ENCODE measurements at regions not wholly inside any gene's neighbourhood (a gene's known extent, or its start where the extent isn't known, plus 50 kb on each side); places are given as distances from the start of the nearest gene placed in this dataset.

DNA sequence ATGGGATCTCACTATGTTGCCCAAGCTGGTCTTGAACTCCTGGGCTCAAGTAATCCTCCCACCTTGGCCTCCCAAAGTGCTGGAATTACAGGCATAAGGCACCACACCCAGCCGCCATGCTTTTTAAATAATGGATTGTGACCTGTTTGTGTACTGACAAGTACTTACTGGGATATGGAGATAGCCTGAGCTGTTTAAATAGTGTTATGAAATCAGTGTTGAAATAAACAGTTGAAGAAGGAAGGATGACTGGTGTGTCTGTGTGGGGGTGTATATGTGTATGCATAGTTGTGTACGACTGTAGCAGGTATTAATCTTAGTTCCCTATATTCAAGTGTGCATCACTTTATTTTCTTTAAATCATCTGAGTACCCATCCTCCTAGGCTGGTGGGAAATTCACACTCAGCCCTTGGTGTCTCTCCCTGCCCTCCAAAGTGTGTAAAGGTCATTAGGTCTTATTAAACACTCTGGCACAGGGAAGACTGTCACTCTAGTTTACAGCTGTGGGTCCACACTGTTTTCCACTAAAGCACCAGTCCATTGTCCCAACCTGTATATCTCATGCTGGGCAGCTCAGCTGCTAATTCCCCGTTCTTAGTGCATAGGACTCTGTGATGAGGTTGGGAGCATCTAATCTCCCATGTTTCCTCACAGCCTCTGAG is 91.0 kb downstream of the SNX18 start:
- DNase-seq (ENCODE audit: low spot score), result no peak
- no peak overlapping the region for H3K4me3 ChIP-seq
- no peaks in the 10 kb centered on the region for H3K9me3 ChIP-seq
- H3K36me3 ChIP-seq, result no peaks in the 10 kb centered on the region
- H3K27me3 ChIP-seq, result no peaks in the 10 kb centered on the region
- no peaks in the 10 kb centered on the region for H3K4me1 ChIP-seq
- no peak overlapping the region for H3K27ac ChIP-seq
- TF ChIP-seq, protein P1, sequence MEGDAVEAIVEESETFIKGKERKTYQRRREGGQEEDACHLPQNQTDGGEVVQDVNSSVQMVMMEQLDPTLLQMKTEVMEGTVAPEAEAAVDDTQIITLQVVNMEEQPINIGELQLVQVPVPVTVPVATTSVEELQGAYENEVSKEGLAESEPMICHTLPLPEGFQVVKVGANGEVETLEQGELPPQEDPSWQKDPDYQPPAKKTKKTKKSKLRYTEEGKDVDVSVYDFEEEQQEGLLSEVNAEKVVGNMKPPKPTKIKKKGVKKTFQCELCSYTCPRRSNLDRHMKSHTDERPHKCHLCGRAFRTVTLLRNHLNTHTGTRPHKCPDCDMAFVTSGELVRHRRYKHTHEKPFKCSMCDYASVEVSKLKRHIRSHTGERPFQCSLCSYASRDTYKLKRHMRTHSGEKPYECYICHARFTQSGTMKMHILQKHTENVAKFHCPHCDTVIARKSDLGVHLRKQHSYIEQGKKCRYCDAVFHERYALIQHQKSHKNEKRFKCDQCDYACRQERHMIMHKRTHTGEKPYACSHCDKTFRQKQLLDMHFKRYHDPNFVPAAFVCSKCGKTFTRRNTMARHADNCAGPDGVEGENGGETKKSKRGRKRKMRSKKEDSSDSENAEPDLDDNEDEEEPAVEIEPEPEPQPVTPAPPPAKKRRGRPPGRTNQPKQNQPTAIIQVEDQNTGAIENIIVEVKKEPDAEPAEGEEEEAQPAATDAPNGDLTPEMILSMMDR (IDR thresholded peaks at IDR 0.05), result no peak

DNA sequence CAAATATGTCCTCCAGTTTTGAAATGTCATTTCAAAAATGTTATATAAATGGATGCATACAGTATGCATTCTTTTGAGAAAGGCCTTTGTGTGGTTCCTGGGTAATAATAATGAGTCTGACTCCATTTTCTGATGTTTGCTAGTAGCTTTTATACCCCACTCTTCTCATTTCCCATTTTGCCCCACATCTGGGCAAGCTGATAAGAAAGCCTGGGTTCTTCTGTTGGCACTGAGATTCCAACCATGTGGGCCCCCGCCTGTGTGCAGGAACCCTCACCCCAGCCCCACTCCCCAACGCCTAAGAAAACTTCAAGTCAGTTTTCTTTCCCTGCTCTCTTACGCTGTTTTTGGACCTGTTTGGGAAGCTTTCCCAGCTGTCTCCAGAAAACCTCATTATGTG is 89.4 kb downstream of the SNX18 start:
- Histone ChIP-seq H3K27me3 (no peaks in the 10 kb centered on the region), H3K27ac (no peak overlapping the region), H3K4me1 (peaks cover 0 to 9% of the 10 kb centered on the region in 2 donors), H3K9me3 (no peaks in the 10 kb centered on the region), H3K4me3 (no peak overlapping the region), H3K36me3 (no peaks in the 10 kb centered on the region)
- no peak for DNase-seq (ENCODE audit: low spot score)
- TF ChIP-seq, protein P1 (IDR thresholded peaks at IDR 0.05), result no peak

DNA sequence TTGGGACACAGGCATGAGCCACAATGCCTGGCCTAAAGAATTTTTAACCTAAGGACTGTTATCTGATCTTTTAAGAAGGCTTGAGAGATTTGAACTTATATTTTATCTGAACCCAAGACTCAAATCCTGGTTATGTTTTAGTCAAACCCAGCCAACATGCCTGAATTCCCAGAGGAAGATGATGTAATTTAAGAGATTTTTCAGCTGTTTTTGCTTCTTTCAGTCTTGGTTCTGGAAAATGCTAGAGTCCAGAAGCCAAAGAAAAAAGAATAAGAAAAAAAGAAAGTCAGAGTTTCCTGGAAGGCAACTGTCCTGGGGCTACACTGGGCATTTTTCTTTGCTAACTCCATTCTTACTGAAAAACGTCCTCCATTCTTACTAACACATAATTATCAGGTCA is 85.8 kb downstream of the SNX18 start:
- TF ChIP-seq, protein P1 (IDR thresholded peaks at IDR 0.05), result no peak
- no peak for DNase-seq (ENCODE audit: low spot score)
- Histone ChIP-seq H3K4me1 (peaks cover 0 to 10% of the 10 kb centered on the region in 2 donors), H3K36me3 (no peaks in the 10 kb centered on the region), H3K27ac (no peak overlapping the region), H3K9me3 (no peaks in the 10 kb centered on the region), H3K4me3 (no peak overlapping the region), H3K27me3 (no peaks in the 10 kb centered on the region)

DNA sequence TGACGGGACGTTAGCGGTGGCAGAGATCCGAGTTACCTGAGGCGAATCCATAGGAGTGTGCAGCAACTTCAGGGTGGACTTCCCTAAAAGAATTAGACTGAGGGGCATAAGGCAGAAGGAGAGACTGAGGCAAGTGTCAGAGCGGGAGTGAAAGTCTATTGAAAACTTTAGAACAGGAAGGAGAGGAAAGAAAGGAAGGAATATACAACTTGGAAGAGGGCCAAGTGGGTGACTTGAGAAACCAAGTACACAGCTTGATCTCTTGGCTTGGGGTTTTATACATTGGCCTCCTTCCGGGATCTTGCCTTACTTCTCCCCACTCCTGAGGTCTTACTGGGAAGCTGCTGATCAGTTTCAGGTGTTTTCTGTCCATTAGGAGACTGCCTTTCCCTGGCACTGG is 84.9 kb downstream of the SNX18 start:
- Histone ChIP-seq H3K27ac (no peak overlapping the region), H3K9me3 (no peaks in the 10 kb centered on the region), H3K4me3 (no peak overlapping the region), H3K36me3 (no peaks in the 10 kb centered on the region), H3K4me1 (peaks cover 0 to 10% of the 10 kb centered on the region in 2 donors), H3K27me3 (no peaks in the 10 kb centered on the region)
- TF ChIP-seq, protein P1 (IDR thresholded peaks at IDR 0.05), result no peak
- no peak for DNase-seq (ENCODE audit: low spot score)

DNA sequence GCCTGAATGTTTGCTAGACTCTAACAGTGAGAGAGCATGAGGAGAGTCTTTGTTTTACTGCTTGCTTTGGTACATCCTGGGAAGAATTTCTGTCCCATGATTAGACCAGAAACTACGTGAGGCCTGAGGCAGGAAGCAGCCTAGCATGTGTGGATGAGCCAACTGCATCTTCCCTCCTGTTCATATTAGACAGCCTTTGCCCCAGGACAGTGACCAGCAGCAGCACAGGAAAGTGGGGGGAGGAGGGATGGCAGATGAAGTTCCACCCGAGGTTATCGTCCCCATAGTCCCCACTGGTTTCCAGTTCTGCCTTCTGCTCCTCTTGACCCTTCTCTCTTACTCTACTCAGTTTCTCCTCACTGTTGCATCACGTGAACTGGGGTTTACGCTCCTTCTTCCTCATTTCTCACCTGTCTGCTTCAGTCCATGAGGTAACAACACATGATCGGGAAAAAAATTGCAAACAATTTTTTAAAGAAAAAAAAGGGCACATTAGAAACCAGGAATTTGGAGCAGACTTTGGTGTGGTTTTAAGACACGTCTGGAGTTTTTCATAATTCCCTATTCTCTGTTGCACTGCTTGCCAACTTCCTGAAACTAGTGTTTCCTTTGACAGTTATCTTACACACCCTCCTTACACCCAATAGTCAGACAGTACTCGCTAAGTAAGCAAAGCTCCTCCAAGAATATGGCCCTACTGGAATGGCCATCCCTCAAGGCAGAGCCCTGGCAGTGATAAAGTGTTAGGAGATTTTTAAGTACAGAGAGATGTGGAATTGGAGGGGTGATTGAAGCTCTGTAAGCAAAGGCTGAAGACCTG is 84.1 kb downstream of the SNX18 start:
- Histone ChIP-seq H3K27ac (no peak overlapping the region), H3K27me3 (no peaks in the 10 kb centered on the region), H3K36me3 (no peaks in the 10 kb centered on the region), H3K9me3 (no peaks in the 10 kb centered on the region), H3K4me3 (no peak overlapping the region), H3K4me1 (peaks cover 0 to 10% of the 10 kb centered on the region in 2 donors)
- TF ChIP-seq, protein P1 (IDR thresholded peaks at IDR 0.05), result no peak
- DNase-seq (ENCODE audit: low spot score), result no peak

Measured in right atrium auricular region (tissue), 2 donors.